ENCODE measurements at regions not wholly inside any gene's neighbourhood (a gene's known extent, or its start where the extent isn't known, plus 50 kb on each side); places are given as distances from the start of the nearest gene placed in this dataset.

DNA sequence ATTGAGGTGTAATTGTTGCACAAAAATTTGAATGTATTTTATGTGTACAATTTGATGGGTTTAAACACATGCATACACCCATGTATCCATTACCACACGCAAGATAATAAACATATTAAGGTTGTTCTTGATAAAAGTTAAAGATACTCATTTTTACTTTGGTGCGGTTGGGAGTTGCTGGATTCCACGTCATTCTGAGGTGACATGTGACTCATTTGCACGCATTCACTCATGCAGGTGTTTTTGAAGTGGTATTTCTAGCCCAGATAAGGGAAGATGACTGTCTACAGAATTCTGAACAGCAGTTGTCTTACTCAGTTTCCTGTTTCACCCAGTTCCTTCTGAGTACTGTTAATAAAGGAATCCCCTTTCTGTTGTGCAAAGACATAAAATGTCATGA, 142.0 kb downstream of the RTL3 start:
- TF ChIP-seq, protein P1, sequence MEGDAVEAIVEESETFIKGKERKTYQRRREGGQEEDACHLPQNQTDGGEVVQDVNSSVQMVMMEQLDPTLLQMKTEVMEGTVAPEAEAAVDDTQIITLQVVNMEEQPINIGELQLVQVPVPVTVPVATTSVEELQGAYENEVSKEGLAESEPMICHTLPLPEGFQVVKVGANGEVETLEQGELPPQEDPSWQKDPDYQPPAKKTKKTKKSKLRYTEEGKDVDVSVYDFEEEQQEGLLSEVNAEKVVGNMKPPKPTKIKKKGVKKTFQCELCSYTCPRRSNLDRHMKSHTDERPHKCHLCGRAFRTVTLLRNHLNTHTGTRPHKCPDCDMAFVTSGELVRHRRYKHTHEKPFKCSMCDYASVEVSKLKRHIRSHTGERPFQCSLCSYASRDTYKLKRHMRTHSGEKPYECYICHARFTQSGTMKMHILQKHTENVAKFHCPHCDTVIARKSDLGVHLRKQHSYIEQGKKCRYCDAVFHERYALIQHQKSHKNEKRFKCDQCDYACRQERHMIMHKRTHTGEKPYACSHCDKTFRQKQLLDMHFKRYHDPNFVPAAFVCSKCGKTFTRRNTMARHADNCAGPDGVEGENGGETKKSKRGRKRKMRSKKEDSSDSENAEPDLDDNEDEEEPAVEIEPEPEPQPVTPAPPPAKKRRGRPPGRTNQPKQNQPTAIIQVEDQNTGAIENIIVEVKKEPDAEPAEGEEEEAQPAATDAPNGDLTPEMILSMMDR (IDR thresholded peaks at IDR 0.05), result no peak
- no peak for DNase-seq (ENCODE audit: low spot score in 2 of 2)
- Histone ChIP-seq H3K9me3 (no peaks in the 10 kb centered on the region), H3K27me3 (no peaks in the 10 kb centered on the region), H3K4me1 (no peaks in the 10 kb centered on the region), H3K36me3 (no peaks in the 10 kb centered on the region), H3K4me3 (no peak overlapping the region), H3K27ac (no peak overlapping the region)
- intact Hi-C loops (cut with DNase I), result no loop called here

DNA sequence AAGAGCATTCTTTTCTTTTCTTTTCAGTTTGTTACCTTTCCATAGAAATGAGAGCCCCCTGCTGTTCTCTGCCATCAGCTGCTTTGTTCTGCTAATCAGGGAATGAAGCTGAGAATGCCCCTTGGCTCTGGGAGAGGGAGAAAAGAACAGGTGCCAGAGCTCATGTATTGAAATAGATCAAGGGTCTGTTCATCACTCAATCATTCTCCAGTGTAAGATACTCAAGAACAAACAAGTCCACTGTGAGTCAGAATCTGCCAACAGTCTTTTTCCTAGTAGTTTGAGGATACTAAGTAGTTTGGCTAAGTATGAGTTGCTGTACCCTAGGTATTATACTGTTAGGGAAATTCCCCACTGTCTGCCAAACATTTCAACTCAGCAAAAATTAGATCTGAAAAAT, 144.3 kb downstream of the RTL3 start:
- TF ChIP-seq, protein P1 (IDR thresholded peaks at IDR 0.05), result no peak
- no peaks in the 10 kb centered on the region for H3K4me1 ChIP-seq
- intact Hi-C loops (cut with DNase I), result no loop called here
- no peak for DNase-seq (ENCODE audit: low spot score in 2 of 2)
- H3K27me3 ChIP-seq, result no peaks in the 10 kb centered on the region
- H3K9me3 ChIP-seq, result no peaks in the 10 kb centered on the region
- H3K4me3 ChIP-seq, result no peak overlapping the region
- no peak overlapping the region for H3K27ac ChIP-seq
- no peaks in the 10 kb centered on the region for H3K36me3 ChIP-seq

DNA sequence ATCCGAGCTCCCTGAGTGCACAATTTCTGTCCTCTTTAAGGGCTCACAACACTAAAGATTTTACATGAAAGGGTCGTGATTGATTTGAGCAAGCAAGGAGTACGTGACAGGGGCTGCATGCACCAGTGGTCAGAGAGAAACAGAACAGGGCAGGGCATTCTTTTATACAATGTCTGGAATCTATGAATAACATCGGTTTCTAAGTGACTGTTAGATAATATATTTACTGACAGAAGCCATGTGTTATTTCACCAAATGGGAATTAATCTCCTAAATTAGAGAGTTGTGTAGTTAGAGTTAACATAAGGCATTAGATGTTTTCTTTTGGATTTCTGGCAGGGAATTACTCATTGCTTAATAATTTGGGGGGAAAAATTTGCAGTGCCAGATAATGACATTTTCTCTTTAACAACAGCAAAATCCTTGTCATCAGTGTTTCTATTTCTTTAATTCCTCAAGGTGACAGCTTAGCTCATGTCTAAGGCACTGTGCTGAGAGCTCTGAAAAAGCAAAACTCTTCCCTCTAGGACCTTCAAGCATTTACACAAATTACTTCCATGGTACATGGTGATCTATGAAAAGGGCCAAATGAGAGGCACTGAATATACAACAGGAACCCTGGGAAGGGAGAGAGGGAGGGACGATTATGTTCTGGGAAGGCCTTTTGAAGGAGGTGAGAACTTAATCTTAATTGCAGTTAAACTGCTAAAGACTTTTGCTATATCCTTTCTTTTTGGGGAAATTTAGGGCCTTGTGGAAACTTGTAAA, 145.0 kb downstream of the RTL3 start:
- no peak overlapping the region for H3K27ac ChIP-seq
- no peaks in the 10 kb centered on the region for H3K36me3 ChIP-seq
- TF ChIP-seq, protein P1 (IDR thresholded peaks at IDR 0.05), result no peak
- H3K4me3 ChIP-seq, result no peak overlapping the region
- no peaks in the 10 kb centered on the region for H3K27me3 ChIP-seq
- no peaks in the 10 kb centered on the region for H3K4me1 ChIP-seq
- intact Hi-C loops (cut with DNase I), result no loop called here
- H3K9me3 ChIP-seq, result no peaks in the 10 kb centered on the region
- DNase-seq (ENCODE audit: low spot score in 2 of 2), result no peak

DNA sequence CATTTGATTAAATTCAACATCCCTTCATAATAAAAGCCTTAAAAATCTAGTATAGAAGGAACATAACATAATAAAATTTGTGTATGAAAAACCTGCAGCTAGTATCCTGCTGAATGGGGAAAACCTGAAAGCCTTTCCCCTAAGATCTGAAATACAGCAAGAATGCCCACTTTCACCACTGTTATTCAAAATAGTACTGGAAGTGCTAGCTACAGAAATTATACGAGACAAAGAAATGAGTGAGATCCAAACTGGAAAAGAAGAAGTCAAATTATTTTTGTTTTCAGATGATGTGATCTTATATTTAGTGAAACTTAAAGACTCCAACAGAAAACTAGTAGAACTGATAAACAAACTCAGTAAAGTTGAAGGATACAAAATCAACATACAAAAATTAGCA, 152.9 kb downstream of the RTL3 start:
- no peak overlapping the region for H3K4me3 ChIP-seq
- intact Hi-C loops (cut with DNase I), result no loop called here
- TF ChIP-seq, protein P1 (IDR thresholded peaks at IDR 0.05), result no peak

DNA sequence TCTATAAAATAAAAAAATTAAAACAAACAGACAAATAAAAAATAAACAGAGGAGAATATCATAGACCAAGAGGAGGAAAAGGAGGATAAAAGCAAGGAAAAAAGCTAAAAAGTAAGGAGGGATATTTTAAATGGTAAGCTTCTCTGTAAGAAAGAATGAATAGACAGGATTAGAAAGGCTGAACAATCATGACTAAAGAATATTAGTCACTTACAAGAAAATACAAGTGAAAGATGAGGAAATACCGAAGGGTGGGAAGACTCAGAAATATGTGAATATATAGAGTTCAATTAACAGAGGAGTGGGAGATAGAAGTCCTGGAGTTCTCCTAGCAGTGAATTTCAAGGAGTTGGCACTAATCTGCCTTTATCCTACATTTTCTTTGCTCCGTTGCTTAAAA, 162.6 kb downstream of the RTL3 start:
- intact Hi-C loops (cut with DNase I), result no loop called here
- Histone ChIP-seq H3K4me1 (no peaks in the 10 kb centered on the region), H3K27ac (no peak overlapping the region), H3K9me3 (no peaks in the 10 kb centered on the region), H3K27me3 (no peaks in the 10 kb centered on the region), H3K4me3 (no peak overlapping the region), H3K36me3 (no peaks in the 10 kb centered on the region)
- no peak for DNase-seq (ENCODE audit: low spot score in 2 of 2)
- TF ChIP-seq, protein P1 (IDR thresholded peaks at IDR 0.05), result no peak

More for the DNA sequence above, 152.9 kb downstream of the RTL3 start:
- no peaks in the 10 kb centered on the region for H3K9me3 ChIP-seq
- no peaks in the 10 kb centered on the region for H3K36me3 ChIP-seq
- no peaks in the 10 kb centered on the region for H3K4me1 ChIP-seq
- no peaks in the 10 kb centered on the region for H3K27me3 ChIP-seq
- no peak overlapping the region for H3K27ac ChIP-seq
- no peak for DNase-seq (ENCODE audit: low spot score in 2 of 2)
